Transverse colon (tissue), 4 donors: ENCODE measurements at regions not wholly inside any gene's neighbourhood (a gene's known extent, or its start where the extent isn't known, plus 50 kb on each side); places are given as distances from the start of the nearest gene placed in this dataset.

Source experiments
- DNase-seq: peaks from one replicate; pipeline ENCODE4 v3.0.0-alpha.2; 2019
- H3K27ac ChIP-seq, 4 donors: fragments of 200-600 bp; sonication (generic); 2 replicates each; pipeline ENCODE4 v1.5.1; 2016 to 2018; ENCODE audit warnings: inconsistent platforms in 4 of 4
- H3K27me3 ChIP-seq: fragments of 200-600 bp; sonication (generic); 2 replicates; pipeline ENCODE4 v1.5.1; 2017; ENCODE audit warnings: inconsistent platforms
- H3K36me3 ChIP-seq, 4 donors: fragments of 200-600 bp; sonication (generic); 2 replicates each; pipeline ENCODE4 v1.5.1; 2017 to 2019; ENCODE audit warnings: inconsistent platforms in 4 of 4
- H3K4me1 ChIP-seq, 4 donors: fragments of 200-600 bp; sonication (generic); 2 replicates each; pipeline ENCODE4 v1.5.1; 2017 to 2020; ENCODE audit warnings: inconsistent platforms in 4 of 4
- H3K4me3 ChIP-seq, 4 donors: fragments of 200-600 bp; sonication (generic); 1 replicate in 1 of 4; 2 replicates in 3 of 4; pipeline versions ENCODE4 v1.5.1 to v1.6.1; 2017 to 2019; ENCODE audit warnings: inconsistent platforms in 4 of 4
- H3K9me3 ChIP-seq, 2 donors: fragments of 200-600 bp; sonication (generic); 2 replicates each; pipeline ENCODE4 v1.5.1; 2017 to 2019; ENCODE audit warnings: inconsistent platforms in 2 of 2
- EP300 ChIP-seq: sonication (generic); formaldehyde crosslinking; IDR thresholded peaks from one replicate; pipeline ENCODE4 v1.6.1; 2017; ENCODE audit warnings: antibody characterized with exemption, low read depth
- POLR2A ChIP-seq: fragments of 450-650 bp; IDR thresholded peaks from one replicate; pipeline ENCODE4 v1.6.1; 2016; ENCODE audit warnings: antibody characterized with exemption, mild to moderate bottlenecking, moderate library complexity
- POLR2AphosphoS5 ChIP-seq, 3 donors: sonication (generic); formaldehyde crosslinking; IDR thresholded peaks; one replicate each; pipeline ENCODE4 v1.6.1; 2016; ENCODE audit warnings: antibody characterized with exemption in 3 of 3
- WGBS, 2 donors: methylation state at CpG; one replicate each; pipeline ENCODE4 v1.1.5; 2018; ENCODE audit warnings: low coverage in 1 of 2; 5-methylcytosine and 5-hydroxymethylcytosine counted together
- in situ Hi-C, 4 donors: fragments of 200-750 bp; cut with MboI; loops; one replicate each; pipeline versions ENCODE4 v1.15.0 to v1.15.1; 2017; ENCODE audit warnings: low sequenced_read_pairs in 3 of 4, low pct_ligation_motif_present in 1 of 4, low pct_unique_long_range_greater_than_20kb in 1 of 4
- intact Hi-C: fragments of 100-400 bp; cut with DNase I; formaldehyde crosslinking; loops from one replicate; pipeline ENCODE4 v1.15.1; 2023; ENCODE audit warnings: low total_unique reads
- TF ChIP-seq, protein P1 (sequence below), 5 experiments: fragments of 200-600 bp in 3 of 5; fragments of 450-650 bp in 2 of 5; sonication (generic) in 3 of 5; IDR thresholded peaks; 1 replicate in 2 of 5; 2 replicates in 3 of 5; pipeline ENCODE4 v1.5.1; 2016 to 2017; ENCODE audit warnings: antibody characterized with exemption in 5 of 5, inconsistent platforms in 3 of 5, mild to moderate bottlenecking in 2 of 5, moderate library complexity in 1 of 5

DNA sequence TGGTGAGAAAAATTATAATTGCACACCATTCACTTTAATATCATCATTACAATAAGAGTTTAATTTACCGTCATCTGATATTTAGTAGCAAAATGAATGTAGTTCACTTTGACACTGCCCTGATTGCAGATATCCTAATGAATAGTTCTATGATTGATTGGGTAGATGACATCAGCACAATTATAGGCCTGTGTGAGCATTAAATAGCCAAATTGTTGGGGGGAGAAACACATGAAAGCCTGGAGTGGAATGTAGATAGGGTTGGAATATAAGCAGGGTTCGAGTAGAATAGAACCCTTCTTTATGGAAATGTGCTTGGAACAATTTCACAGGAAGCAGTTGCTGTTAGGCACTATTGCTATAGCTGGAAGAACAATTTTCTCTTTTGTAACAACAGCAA is 1526.2 kb downstream of the RPA4 start:
- 71 to 100% methylated on average over 1 to 2 of the region's 2 CpGs for WGBS, 2 donors

DNA sequence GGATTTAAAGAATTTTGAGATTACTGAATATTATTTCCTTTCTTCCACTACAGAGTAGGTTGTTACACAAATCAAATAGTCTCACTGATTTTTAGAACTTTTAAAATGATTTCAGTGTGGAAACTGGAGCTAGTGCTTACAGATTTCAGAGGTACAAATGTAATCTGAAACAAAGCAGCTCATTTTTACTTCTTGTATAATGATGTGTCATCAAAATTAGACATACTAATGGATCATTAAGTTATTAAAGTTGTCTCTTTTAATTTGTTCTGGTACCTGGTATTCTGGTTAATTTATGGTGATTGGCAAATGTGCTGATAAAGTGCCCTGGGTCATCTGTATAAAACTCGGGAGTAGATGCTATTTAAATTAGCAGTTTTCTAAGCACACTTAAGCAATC is 1528.3 kb downstream of the RPA4 start:
- Histone ChIP-seq H3K27ac (no peak overlapping the region), H3K4me3 (no peak overlapping the region), H3K27me3 (no peaks in the 10 kb centered on the region), H3K9me3 (no peaks in the 10 kb centered on the region), H3K36me3 (no peaks in the 10 kb centered on the region), H3K4me1 (no peaks in the 10 kb centered on the region)
- in situ Hi-C loops, result no loop called here
- TF ChIP-seq, protein P1, sequence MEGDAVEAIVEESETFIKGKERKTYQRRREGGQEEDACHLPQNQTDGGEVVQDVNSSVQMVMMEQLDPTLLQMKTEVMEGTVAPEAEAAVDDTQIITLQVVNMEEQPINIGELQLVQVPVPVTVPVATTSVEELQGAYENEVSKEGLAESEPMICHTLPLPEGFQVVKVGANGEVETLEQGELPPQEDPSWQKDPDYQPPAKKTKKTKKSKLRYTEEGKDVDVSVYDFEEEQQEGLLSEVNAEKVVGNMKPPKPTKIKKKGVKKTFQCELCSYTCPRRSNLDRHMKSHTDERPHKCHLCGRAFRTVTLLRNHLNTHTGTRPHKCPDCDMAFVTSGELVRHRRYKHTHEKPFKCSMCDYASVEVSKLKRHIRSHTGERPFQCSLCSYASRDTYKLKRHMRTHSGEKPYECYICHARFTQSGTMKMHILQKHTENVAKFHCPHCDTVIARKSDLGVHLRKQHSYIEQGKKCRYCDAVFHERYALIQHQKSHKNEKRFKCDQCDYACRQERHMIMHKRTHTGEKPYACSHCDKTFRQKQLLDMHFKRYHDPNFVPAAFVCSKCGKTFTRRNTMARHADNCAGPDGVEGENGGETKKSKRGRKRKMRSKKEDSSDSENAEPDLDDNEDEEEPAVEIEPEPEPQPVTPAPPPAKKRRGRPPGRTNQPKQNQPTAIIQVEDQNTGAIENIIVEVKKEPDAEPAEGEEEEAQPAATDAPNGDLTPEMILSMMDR (IDR thresholded peaks at IDR 0.05), result no peak
- TF ChIP-seq POLR2A (no peak), EP300 (no peak), POLR2AphosphoS5 (IDR thresholded peaks at IDR 0.05) (no peak)
- WGBS, 2 donors, result 59% methylated on average over 1 of the region's 1 CpG; no CpG with 5 or more reads in 1 of the 2 donors
- DNase-seq, result no peak
- intact Hi-C loops, result no loop called here

More for the DNA sequence above, 1526.2 kb downstream of the RPA4 start:
- Histone ChIP-seq H3K9me3 (no peaks in the 10 kb centered on the region), H3K4me1 (no peaks in the 10 kb centered on the region), H3K36me3 (no peaks in the 10 kb centered on the region), H3K27me3 (no peaks in the 10 kb centered on the region), H3K27ac (no peak overlapping the region), H3K4me3 (no peak overlapping the region)
- TF ChIP-seq POLR2AphosphoS5 (IDR thresholded peaks at IDR 0.05) (no peak), EP300 (no peak), POLR2A (no peak)
- TF ChIP-seq, protein P1 (IDR thresholded peaks at IDR 0.05), result no peak
- intact Hi-C loops (no loop called here), in situ Hi-C loops (no loop called here)
- DNase-seq, result no peak

DNA sequence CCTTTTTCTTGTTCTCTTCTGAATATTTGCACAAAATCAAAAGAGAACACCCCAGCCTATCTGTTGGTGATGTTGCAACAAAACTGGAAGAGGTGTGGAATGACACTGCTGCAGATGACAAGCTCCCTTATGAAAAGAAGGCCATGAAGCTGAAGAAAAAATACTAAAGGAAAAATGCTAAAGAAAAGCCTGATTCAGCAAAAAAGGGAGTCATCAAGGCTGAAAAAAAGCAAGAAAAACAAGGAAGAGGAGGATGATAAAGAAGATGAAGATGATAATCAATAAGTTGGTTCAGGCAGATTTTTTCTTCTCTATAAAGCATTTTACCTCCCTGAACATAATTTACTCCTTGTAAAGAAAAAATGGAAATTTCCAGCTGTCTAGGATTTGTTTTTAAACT is 1538.8 kb downstream of the RPA4 start:
- Histone ChIP-seq H3K36me3 (no peaks in the 10 kb centered on the region), H3K4me3 (no peak overlapping the region), H3K27ac (no peak overlapping the region), H3K27me3 (no peaks in the 10 kb centered on the region), H3K9me3 (no peaks in the 10 kb centered on the region), H3K4me1 (no peaks in the 10 kb centered on the region)
- in situ Hi-C loops (no loop called here), intact Hi-C loops (no loop called here)
- DNase-seq, result no peak
- no peak for TF ChIP-seq POLR2A
- no peak for TF ChIP-seq EP300
- TF ChIP-seq POLR2AphosphoS5 (IDR thresholded peaks at IDR 0.05), result no peak
- TF ChIP-seq, protein P1 (IDR thresholded peaks at IDR 0.05), result no peak

DNA sequence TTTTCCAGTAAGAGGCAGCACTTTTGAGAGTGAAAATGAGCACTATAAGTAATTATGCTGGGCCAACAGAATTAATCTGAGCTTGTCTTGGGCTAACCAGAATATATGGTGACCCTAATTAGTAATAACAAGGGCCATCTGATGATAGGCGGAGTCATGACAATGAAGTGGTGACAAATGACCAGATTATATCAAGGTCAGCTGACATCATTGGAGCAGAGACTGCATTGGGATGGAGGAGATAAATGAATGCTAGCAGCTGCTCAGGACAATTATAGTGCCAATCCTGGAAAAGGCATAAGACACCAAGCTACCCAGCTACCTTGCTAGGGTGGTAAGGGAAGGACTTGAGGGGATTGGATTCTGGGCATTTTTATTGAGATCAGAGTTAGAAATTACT is 1548.7 kb downstream of the RPA4 start:
- intact Hi-C loops (no loop called here), in situ Hi-C loops (no loop called here)
- Histone ChIP-seq H3K4me3 (no peak overlapping the region), H3K9me3 (no peaks in the 10 kb centered on the region), H3K4me1 (no peaks in the 10 kb centered on the region), H3K27me3 (no peaks in the 10 kb centered on the region), H3K27ac (no peak overlapping the region), H3K36me3 (no peaks in the 10 kb centered on the region)
- WGBS, 2 donors, result 97% methylated on average over 1 of the region's 1 CpG; no CpG with 5 or more reads in 1 of the 2 donors
- DNase-seq, result no peak
- TF ChIP-seq, protein P1 (IDR thresholded peaks at IDR 0.05), result no peak
- no peak for TF ChIP-seq POLR2A
- TF ChIP-seq EP300, result no peak
- TF ChIP-seq POLR2AphosphoS5 (IDR thresholded peaks at IDR 0.05), result no peak
